B cell (primary cell): ENCODE measurements at regions not wholly inside any gene's neighbourhood (a gene's known extent, or its start where the extent isn't known, plus 50 kb on each side); places are given as distances from the start of the nearest gene placed in this dataset.

ENCODE experiments used
- CTCF ChIP-seq: fragments of 200-600 bp; IDR thresholded peaks from one replicate; pipeline ENCODE4 v1.8.0; 2022; ENCODE audit warnings: antibody characterized with exemption, mild to moderate bottlenecking
- EZH2 ChIP-seq: IDR thresholded peaks from 2 replicates; pipeline ENCODE4 v1.6.1; 2012; ENCODE audit warnings: borderline replicate concordance, low read depth, mild to moderate bottlenecking, moderate library complexity, low read length; ENCODE audit not compliant: insufficient read depth, poor library complexity, severe bottlenecking

GRCh38 chr12:105659355-105660075, 329.0 kb downstream of the C12orf75 start:
- TF ChIP-seq EZH2 (no peak), CTCF (no peak)
